ENCODE measurements at regions not wholly inside any gene's neighbourhood (a gene's known extent, or its start where the extent isn't known, plus 50 kb on each side); places are given as distances from the start of the nearest gene placed in this dataset.

- Histone ChIP-seq H3K4me3 (ENCODE audit: severe bottlenecking) (no peak overlapping the region), H3K36me3 (ENCODE audit: low read depth) (no peaks in the 10 kb centered on the region), H3K27me3 (ENCODE audit: insufficient read depth, poor library complexity, severe bottlenecking) (peaks cover 17% of the 10 kb centered on the region), H3K4me1 (ENCODE audit: insufficient read depth, poor library complexity, severe bottlenecking) (no peaks in the 10 kb centered on the region), H3K27ac (ENCODE audit: poor library complexity, severe bottlenecking) (no peak overlapping the region), H3K9me3 (ENCODE audit: severe bottlenecking) (no peaks in the 10 kb centered on the region)
- TF ChIP-seq CTCF (IDR thresholded peaks at IDR 0.05; ENCODE audit: poor library complexity, severe bottlenecking) = no peak
- ATAC-seq (ENCODE audit: low read depth) = no peak
- DNase-seq (ENCODE audit: low spot score) = no peak
Measured at GRCh38 chr15:96762566-96762965, 432.1 kb downstream of the NR2F2 start.

- no peaks in the 10 kb centered on the region for H3K4me1 ChIP-seq (ENCODE audit: insufficient read depth, poor library complexity, severe bottlenecking)
- DNase-seq (ENCODE audit: low spot score) = no peak
- no peak for ATAC-seq (ENCODE audit: low read depth)
- H3K4me3 ChIP-seq (ENCODE audit: severe bottlenecking) = no peak overlapping the region
- TF ChIP-seq CTCF (IDR thresholded peaks at IDR 0.05; ENCODE audit: poor library complexity, severe bottlenecking) = no peak
- no peak overlapping the region for H3K27ac ChIP-seq (ENCODE audit: poor library complexity, severe bottlenecking)
- peaks cover 16% of the 10 kb centered on the region for H3K27me3 ChIP-seq (ENCODE audit: insufficient read depth, poor library complexity, severe bottlenecking)
- no peaks in the 10 kb centered on the region for H3K36me3 ChIP-seq (ENCODE audit: low read depth)
- H3K9me3 ChIP-seq (ENCODE audit: severe bottlenecking) = no peaks in the 10 kb centered on the region
Measured at GRCh38 chr15:96764501-96764900, 434.0 kb downstream of the NR2F2 start.

GRCh38 chr15:96764946-96765345, 434.4 kb downstream of the NR2F2 start:
- no peak for ATAC-seq (ENCODE audit: low read depth)
- no peaks in the 10 kb centered on the region for H3K9me3 ChIP-seq (ENCODE audit: severe bottlenecking)

GRCh38 chr15:96766366-96766765, 435.9 kb downstream of the NR2F2 start:
- Histone ChIP-seq H3K27ac (ENCODE audit: poor library complexity, severe bottlenecking) (no peak overlapping the region), H3K36me3 (ENCODE audit: low read depth) (no peaks in the 10 kb centered on the region), H3K27me3 (ENCODE audit: insufficient read depth, poor library complexity, severe bottlenecking) (peaks cover 11% of the 10 kb centered on the region), H3K9me3 (ENCODE audit: severe bottlenecking) (no peaks in the 10 kb centered on the region), H3K4me3 (ENCODE audit: severe bottlenecking) (no peak overlapping the region), H3K4me1 (ENCODE audit: insufficient read depth, poor library complexity, severe bottlenecking) (no peaks in the 10 kb centered on the region)
- no peak for ATAC-seq (ENCODE audit: low read depth)
- no peak for DNase-seq (ENCODE audit: low spot score)
- no peak for TF ChIP-seq CTCF (IDR thresholded peaks at IDR 0.05; ENCODE audit: poor library complexity, severe bottlenecking)

More at GRCh38 chr15:96764946-96765345, 434.4 kb downstream of the NR2F2 start:
- H3K27me3 ChIP-seq (ENCODE audit: insufficient read depth, poor library complexity, severe bottlenecking) = peaks cover 12% of the 10 kb centered on the region
- H3K4me1 ChIP-seq (ENCODE audit: insufficient read depth, poor library complexity, severe bottlenecking) = no peaks in the 10 kb centered on the region
- DNase-seq (ENCODE audit: low spot score) = no peak
- no peaks in the 10 kb centered on the region for H3K36me3 ChIP-seq (ENCODE audit: low read depth)
- H3K27ac ChIP-seq (ENCODE audit: poor library complexity, severe bottlenecking) = no peak overlapping the region
- H3K4me3 ChIP-seq (ENCODE audit: severe bottlenecking) = no peak overlapping the region
- TF ChIP-seq CTCF (IDR thresholded peaks at IDR 0.05; ENCODE audit: poor library complexity, severe bottlenecking) = no peak

GRCh38 chr15:96767703-96768434, 437.4 kb downstream of the NR2F2 start:
- ATAC-seq (ENCODE audit: low read depth) = peak; percentile 69
- no peak for TF ChIP-seq CTCF (IDR thresholded peaks at IDR 0.05; ENCODE audit: poor library complexity, severe bottlenecking)
- Histone ChIP-seq H3K9me3 (ENCODE audit: severe bottlenecking) (no peaks in the 10 kb centered on the region), H3K27me3 (ENCODE audit: insufficient read depth, poor library complexity, severe bottlenecking) (peaks cover 10% of the 10 kb centered on the region), H3K4me3 (ENCODE audit: severe bottlenecking) (no peak overlapping the region), H3K4me1 (ENCODE audit: insufficient read depth, poor library complexity, severe bottlenecking) (no peaks in the 10 kb centered on the region), H3K27ac (ENCODE audit: poor library complexity, severe bottlenecking) (peak overlapping the region; percentile 5), H3K36me3 (ENCODE audit: low read depth) (no peaks in the 10 kb centered on the region)
- DNase-seq (ENCODE audit: low spot score) = no peak
